Fibroblast of the aortic adventitia (primary cell): ENCODE measurements at regions not wholly inside any gene's neighbourhood (a gene's known extent, or its start where the extent isn't known, plus 50 kb on each side); places are given as distances from the start of the nearest gene placed in this dataset.
"Not testable (repeated sequence)": the region's sequence is repeated elsewhere in the genome, so short reads cannot be mapped to it uniquely, and the experiment has no call there.

Source experiments
- DNase-seq: peaks from one replicate; pipeline ENCODE4 v3.0.0-alpha.2; 2010; ENCODE audit warnings: low read depth
- H3K4me3 ChIP-seq: 2 replicates; pipeline ENCODE4 v1.5.1; 2011; ENCODE audit warnings: low read depth, mild to moderate bottlenecking, control low read depth, low read length, moderate library complexity
- CTCF ChIP-seq: IDR thresholded peaks from 2 replicates; pipeline ENCODE4 v1.5.1; 2011; ENCODE audit warnings: mild to moderate bottlenecking, low read length, control low read depth, inconsistent platforms; ENCODE audit not compliant: insufficient read depth

DNA sequence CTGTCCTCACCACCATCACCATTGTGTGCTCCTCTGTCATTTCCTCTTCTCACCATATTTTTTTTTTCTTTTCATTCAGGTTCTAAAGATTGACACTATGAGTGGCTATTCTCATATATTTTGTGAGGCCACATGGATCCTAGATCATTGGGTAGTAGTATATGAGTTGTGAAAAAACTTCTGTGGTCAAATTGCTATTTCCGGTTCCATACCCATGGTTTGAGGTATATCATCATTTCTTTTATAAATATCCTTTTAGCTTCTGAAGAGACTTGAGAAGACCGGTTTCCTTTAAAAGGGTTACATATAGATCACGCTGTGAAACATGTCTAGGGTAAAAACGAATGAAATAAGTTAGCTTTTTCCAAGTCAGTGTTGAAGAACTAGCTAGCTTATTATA, 769.3 kb downstream of the NOVA1 start:
- no peak for DNase-seq
- TF ChIP-seq CTCF: no peak
- H3K4me3 ChIP-seq: no peak overlapping the region

DNA sequence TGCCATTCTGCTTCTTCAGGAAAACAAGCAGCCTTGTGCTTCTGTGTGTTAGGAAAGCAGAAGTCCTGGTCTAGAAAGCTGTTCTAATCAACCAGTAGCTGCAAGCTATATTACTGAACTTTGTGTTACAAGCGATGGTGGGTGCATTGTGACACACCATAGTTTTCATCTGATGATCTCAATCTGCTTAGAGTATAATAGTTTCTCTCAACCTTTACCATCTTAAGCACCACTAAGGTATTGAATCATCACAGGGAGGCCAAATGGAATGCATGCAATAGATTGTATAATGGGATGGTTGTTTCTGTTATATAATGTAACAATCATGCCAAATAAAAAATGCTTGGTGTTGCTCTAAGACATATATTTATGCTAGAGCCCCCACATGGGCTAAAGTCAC, 771.7 kb downstream of the NOVA1 start:
- H3K4me3 ChIP-seq: no peak overlapping the region
- DNase-seq: no peak
- no peak for TF ChIP-seq CTCF

- TF ChIP-seq CTCF: no peak
- no peak for DNase-seq
Observed at GRCh38 chr14:25820368-25820767, 770.4 kb upstream of the STXBP6 start.

GRCh38 chr14:25814622-25815021, 764.7 kb upstream of the STXBP6 start:
- not testable (repeated sequence) for H3K4me3 ChIP-seq, DNase-seq

More at GRCh38 chr14:25820368-25820767, 770.4 kb upstream of the STXBP6 start:
- H3K4me3 ChIP-seq: no peak overlapping the region

DNA sequence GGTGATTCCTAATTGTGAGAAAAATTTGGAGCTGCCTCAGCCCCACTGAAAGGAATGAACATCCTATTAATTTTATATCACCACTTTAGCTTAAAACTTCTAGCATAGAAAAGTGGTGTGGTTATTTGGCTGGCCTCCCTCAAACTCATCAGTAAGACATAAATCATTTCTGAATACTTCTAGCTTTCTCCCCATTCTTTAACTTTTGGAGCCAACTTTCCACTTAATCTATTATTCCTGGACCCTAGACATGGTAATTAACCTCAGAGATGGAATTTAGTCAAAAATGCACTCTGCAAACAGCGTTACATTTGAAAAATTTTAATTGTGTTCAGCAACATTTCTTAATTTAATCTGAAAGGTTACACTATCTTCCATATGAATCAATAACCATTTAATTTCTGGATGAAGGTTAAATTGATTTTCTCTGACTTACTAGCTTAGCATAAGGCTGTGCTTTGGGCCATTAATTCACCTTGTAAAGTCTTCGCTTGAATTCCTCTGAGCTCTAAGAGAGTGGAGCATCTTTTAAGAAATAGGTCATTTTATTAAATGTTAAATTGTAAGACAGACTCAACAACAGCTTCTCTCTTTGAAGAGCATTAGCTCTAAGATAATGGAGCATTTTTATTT, 753.6 kb upstream of the STXBP6 start:
- DNase-seq: no peak
- no peak overlapping the region for H3K4me3 ChIP-seq
- TF ChIP-seq CTCF: no peak

DNA sequence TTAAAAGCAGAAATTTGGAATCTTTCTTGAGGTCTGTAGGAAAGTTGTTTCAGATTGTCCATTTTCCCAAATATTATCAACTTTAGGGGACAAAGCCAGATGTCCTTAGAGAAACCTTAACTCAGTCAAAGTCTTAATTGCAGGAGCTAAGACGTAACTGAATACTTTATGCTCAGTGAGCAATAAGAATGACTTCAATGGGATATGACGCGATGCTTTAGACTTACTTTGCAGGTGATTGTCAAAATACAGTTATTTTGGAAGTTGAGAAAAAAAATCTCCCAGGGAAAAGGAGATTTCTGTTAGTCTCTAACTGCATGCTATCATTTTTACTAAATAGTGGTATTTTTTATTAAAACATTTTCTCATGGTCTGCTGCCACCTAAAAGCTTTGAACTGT, 750.9 kb upstream of the STXBP6 start:
- no peak for TF ChIP-seq CTCF
- H3K4me3 ChIP-seq: no peak overlapping the region
- no peak for DNase-seq

DNA sequence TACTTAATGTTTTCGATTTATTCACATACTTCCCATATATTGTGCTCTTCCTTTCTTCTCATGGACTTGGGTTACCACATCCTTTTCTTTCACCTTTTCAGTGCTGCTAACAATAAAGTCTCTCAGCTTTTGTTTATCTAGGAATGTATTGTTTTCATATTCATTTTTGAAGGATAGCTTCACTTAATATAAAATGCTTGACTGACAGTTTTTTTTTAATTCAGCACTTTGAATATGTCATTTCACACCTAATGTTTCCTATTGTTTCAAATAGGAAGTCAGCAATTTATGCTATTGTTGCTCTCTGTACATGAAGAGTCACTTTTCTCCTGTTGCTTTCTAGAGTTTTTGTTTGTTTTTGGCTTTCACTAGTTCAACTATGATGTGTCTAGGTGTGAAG, 738.3 kb upstream of the STXBP6 start:
- no peak for DNase-seq
- no peak for TF ChIP-seq CTCF
- H3K4me3 ChIP-seq: no peak overlapping the region
